HG02759 (cell line): ENCODE measurements at regions not wholly inside any gene's neighbourhood (a gene's known extent, or its start where the extent isn't known, plus 50 kb on each side); places are given as distances from the start of the nearest gene placed in this dataset.
"Not testable (repeated sequence)": the region's sequence is repeated elsewhere in the genome, so short reads cannot be mapped to it uniquely, and the experiment has no call there.

ENCODE experiments used
- ATAC-seq: cut with Tn5 transposase; IDR thresholded peaks from one replicate; pipeline ENCODE4 v1.9.1; 2021; ENCODE audit warnings: mild to moderate bottlenecking, moderate library complexity; ENCODE audit not compliant: unreplicated experiment

DNA sequence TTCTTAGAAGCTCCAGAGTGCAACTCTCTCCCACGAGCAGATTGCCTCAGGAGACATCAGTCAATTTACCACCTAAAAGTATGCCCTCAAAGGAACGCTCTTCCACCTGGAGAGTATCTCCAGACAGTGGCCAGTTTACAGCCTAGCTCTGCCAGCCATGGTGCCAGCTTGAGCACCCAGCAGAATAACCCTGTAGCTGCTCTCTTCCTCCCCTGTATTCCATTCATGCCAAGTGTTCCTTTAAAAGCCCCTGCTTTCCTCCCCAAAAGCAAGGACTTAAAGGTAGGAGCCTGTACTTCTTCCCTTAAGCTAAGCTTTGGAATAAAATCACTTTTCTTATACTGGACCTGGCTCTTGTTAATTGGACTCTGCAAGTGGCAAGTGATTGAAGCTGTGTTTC, 245.4 kb upstream of the TMEM132C start:
- no peak for ATAC-seq

DNA sequence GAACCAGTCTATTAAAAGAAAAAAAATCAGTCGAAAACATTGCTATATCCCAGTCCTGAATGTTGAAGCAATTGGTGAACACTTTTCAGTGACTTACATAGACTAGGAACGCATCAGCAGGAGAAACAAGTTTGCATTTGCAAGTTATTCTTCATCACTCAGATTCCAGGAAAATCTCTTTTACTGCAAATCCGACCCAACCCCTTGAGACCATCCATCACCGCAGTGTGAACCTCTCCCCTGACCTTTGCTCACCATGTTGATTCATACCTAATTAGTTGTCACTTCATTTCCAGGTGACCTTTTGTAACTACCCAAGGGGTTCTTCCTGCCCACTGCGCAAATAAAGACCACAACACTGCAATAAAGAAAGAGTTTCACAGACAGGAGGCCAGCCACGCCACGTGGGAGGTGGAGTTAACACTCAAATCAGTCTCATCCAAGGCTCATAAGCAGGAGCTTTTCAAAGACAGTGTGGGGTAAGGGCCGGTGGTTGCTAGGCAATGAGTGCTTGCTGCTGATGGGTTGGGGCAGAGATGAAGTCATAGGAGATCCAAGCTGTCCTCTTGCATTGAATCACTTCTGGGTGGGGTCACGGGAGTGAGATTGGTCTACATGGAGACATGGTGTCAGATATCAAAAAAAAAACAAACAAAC, 241.3 kb upstream of the TMEM132C start:
- no peak for ATAC-seq

DNA sequence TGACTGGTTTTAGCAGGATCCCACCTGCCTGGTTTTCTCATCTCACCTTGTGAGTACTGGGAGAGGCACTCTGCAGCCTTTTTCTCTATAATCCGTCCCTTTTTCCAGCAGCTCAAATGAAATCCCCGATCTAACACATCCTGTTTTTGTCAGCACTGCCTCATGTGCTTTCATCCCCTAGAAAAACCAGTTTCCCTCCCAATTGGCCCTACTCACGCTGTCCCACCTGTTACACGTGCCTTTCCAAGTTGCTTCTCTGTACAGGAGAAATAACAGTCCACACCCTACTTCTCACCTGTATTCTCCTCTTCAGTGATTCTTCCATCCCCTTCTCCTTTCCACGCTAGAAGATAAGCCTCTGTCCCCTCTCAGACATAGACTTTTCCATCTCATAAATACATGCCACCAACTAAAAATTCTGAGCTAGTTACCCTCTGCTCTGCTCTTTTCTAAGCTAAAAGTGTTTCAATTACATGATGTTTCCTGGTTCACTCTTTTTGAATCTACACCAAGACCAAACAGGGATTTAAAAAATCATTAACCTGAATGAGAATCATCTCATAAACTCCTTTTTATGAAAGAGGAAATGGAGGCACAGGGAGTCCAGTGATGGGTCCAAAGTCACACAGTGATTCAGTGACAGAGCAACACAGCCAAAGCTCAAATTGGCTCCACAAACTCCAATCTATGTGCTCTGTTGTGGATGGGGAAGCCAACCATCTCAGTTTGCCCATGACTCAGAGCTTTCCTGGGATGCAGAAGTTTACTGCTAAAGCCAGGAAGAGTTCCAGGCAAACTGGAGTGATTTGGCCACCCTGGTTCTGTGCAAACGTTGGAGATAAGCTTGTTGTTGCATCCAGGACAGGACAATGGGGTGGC, 240.0 kb upstream of the TMEM132C start:
- no peak for ATAC-seq

DNA sequence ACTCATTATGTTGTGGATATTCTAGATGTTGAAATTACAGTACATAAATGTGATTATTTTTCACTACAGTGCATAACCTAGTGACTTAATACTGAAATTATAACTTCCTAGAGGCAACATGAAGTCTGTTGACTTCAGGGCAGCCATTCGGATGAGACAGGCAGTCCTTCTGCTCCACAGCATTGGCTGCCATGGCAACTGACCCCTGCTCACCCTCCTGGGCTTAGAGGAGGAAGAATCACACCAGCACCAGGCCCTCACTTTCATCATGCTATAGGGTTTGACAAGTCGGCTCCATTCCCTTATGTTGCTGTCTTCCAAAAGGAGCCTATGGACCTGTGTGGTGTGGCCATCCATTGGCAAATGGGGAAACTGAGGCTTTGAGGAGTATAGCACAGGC, 233.5 kb upstream of the TMEM132C start:
- ATAC-seq, result no peak

DNA sequence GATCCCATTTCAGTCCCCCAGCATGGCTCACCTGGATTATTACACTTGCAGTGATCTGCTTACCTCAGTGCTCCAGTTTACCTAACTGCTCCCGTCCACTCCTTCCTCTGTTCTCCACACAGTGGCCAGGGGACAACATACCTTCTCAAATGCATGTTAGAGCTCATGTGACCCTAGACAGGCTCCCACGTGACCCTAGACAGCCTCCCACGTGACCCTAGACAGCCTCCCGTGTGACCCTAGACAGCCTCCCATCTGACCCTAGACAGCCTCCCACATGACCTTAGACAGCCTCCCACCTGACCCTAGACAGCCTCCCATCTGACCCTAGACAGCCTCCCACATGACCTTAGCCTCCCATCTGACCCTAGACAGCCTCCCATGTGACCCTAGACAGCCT, 226.0 kb upstream of the TMEM132C start:
- ATAC-seq, result no peak

DNA sequence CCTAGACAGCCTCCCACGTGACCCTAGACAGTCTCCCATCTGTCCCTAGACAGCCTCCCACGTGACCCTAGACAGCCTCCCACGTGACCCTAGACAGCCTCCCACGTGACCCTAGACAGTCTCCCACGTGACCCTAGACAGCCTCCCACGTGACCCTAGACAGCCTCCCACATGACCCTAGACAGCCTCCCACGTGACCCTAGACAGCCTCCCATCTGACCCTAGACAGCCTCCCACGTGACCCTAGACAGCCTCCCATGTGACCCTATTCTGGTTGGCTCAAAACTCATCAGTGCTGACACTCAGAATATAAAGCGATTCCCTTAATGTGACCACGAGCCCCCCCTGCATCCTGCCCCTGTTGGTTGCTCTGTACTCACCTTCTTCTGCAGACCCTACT, 224.7 kb upstream of the TMEM132C start:
- ATAC-seq, result not testable (repeated sequence)

DNA sequence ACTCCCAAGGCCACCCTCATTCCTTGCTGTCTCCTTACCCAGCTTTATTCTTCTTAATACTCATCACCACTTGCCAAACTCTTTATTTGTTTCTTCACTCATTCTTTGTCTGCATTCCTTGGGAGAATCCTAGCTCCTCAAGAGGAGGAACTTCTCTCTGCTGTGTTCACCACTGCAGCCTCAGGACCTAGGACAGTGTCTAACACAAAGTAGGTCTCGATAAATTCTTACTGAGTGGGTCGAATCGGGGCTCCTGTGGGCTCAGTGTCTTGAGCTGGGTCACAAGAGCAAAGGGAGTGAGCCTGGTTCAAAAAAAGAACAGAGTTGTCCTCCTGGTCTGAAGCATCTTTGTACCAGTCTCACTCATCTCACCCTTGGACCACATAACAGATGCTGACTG, 224.1 kb upstream of the TMEM132C start:
- no peak for ATAC-seq

DNA sequence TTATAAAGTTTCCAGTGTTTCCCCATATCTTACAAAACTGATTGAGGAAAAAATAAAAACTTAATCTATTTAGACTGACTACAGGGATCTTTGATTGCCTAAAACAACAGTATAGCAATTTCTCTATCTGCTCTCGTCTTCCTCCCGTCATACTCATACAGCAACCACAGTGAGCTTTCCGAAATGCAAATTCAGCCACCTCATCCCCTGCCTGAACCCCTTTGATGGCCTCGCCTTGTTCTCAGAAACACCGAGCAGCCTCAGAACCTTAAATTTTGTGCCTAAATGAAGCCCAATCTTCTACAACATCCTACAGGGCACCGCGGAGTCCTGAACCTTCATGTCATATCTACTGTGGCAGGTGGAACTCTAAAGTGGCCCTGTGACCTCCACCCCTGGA, 223.7 kb upstream of the TMEM132C start:
- ATAC-seq, result no peak

DNA sequence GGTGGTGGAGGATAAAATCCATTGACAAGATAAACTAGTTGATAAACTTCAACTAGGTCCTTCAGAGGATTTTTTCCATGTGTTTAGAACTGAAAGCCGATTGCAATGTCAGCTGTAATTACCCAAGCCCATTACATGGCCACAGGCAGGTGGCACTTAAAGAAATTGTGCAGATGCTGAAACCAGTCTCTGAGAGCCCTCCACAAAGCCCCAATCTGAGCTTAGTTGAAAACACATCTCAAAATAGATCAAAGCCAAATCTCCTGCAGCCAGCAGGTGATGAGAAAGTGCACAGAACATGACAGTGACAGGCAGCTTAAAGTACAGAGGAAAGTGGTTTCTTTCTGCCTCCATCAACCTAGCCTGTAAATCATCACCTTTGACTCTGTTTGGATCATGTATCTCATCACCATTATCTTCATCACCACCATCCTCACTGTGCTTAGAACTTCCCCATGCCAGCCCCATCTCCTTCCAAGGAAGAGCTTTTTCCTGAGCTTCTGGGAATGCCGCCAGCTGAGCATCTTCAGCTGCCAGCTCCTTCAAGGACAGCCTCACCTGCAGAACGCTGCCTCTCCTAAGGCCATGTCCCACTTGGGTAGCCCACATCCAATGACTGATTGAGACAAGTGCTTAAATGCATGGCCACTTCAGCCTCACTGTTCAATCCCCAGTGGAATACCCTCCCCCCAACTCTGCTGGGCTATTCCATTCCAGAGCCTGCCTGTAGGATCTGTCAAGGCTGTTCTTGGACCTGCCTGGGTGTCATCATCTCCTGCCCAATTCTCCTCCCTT, 219.5 kb upstream of the TMEM132C start:
- no peak for ATAC-seq

DNA sequence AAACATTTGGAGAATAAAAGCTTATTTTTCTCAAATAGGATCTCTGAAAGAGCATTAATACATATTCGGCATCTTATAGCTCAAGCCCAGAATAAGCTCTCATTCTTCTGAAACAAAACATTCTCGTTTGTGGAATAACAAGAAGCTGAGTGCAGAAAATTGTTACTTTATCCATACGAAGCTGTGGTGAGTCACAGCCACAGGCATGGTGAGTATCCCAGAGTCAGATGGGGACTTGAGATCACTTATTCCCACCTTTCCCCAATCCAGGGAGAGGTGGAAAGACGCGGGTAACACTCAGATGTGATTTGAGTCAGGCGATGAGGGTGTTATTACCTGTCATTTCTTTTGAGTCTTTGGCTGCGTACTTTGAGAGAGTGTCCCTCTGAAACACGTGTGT, 214.6 kb upstream of the TMEM132C start:
- ATAC-seq, result no peak

DNA sequence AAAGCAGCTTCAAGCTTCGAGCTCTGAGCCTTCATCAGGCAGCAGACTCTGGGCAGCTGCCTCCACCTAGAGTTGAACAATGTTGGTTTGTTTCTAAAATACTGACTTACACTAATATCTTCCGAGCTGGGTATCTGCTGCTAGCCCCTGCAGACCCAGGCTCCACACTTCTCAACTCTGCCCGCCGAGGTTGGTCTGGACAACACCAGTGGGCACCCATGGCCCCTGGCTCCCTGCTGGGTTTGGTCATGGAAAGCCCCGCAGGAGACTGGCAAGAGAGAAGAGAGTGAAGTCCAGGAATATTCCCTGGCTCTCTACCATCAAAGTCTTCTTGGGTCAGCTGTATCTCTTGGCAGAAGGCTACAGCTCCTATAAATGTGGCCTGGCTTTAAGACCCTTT, 214.2 kb upstream of the TMEM132C start:
- no peak for ATAC-seq

DNA sequence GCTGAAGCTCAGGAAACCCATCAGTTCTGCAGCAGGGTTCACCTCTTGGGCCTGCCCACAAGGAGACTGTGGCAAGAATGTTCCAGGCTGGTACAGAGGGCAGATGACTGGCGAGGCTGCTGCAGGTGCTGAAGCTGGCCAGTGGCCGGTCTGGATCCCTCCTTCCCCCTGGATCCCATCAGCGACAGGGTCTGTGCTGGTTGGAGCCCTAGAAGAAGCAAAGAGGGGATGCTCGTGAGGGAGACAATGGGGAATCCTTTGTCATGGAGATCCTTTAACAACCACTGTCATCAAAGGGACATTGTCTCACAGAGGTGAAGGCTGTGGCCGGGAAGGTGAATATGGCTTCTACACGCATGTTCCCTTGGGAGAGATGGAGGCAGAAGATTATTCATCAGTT, 211.4 kb upstream of the TMEM132C start:
- no peak for ATAC-seq

DNA sequence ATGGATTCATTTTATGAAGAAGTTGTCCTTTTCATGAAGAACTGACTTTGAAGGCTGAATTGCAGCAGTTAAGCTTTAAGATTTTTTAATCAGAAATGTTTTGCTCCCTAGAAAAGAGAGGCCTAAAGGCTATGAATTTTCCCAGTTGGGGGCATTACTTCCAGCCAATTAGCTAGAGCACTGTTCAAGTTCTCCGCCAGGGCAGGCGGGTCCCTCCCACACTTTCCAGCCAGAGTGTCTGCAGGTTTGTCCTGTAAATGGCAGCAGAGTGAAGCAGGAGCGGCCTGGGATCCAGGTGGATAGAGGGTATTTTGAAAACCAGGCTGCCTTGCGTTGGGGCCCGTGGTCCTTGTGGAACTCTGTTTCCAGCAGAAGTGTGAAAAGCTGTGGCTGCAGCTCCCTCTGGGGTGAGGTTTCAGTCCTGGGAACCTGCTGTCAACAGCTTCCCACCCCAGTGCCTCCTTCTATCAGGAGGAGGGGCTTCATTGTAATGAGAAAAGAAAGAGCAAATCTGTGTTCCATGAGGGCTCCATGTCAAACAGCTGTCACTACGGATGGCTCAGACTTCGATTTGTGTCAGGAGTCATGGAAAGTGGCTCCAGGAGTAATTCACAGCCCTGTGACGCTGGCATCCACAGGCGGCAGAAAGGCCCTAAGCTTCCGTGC, 210.7 kb upstream of the TMEM132C start:
- no peak for ATAC-seq

DNA sequence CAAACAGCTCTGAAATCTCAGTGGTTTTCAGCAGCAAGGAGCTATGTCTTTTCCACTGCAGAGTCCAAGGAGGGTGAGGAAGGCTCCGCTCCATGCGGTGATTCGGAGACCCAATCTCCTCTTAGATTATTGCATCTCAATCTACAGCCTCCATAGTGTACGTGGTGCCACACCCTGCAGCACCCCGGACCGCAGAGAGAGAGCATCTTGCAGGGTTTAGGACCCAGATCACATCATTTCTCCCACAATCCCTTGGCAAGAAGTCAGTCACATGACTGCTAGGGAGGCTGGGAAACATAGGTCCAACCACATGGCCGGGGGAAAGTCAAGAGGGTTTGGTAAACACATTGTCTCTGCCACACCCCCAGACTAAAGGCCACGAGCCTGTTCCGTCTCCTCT, 209.4 kb upstream of the TMEM132C start:
- ATAC-seq, result no peak

DNA sequence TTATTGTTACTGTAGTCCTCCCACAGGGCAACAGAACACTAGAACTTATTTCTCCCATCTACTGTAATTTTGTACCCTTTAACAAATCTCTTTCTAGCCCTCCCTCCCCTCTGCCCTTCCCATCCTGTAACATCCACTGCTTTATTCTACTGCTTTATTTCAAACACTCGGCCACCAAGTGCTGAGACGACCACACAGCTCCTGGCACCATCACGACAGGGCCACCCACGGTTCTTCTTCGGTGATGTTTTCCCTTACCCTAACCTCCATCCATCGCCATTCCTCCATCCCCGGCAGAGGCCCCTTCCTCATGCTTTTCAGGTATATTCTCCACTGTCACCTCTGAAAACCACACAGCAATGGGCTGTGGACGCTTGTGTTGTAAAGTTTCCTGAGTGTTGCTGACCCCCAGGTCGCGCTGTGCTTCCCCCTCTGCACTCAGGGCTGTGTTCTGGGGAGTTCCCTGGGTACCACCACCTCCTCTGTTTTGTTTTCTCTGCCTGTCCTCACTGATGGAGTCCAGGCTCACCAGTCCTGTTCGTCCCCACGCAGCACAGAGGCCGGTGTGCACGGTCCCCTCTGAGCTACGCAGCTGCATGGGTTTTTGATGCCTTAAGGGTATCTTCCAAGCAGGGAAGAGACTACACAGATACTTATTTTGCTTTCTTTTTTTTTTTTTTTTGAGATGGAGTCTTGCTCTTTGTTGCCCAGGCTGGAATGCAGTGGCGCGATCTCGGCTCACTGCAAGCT, 207.2 kb upstream of the TMEM132C start:
- ATAC-seq, result no peak

DNA sequence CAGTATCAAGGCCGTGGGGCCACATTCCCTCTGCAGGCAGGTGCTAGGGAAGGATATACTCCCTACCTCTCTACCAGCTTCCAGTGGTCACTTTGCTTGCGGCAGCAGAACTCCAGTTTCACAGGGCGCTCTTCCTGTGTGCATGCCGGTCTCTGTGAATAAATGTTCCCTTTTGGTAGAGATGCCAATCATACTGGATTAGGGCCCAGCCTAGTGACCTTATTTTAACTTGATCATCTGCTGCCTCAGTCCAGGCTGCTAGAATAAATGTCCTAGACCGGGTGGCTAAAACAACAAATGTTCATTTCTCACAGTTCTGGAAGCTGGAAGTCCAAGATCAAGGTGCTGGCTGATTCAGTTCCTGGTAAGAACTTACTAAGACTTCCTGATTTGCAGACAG, 198.8 kb upstream of the TMEM132C start:
- ATAC-seq, result no peak

DNA sequence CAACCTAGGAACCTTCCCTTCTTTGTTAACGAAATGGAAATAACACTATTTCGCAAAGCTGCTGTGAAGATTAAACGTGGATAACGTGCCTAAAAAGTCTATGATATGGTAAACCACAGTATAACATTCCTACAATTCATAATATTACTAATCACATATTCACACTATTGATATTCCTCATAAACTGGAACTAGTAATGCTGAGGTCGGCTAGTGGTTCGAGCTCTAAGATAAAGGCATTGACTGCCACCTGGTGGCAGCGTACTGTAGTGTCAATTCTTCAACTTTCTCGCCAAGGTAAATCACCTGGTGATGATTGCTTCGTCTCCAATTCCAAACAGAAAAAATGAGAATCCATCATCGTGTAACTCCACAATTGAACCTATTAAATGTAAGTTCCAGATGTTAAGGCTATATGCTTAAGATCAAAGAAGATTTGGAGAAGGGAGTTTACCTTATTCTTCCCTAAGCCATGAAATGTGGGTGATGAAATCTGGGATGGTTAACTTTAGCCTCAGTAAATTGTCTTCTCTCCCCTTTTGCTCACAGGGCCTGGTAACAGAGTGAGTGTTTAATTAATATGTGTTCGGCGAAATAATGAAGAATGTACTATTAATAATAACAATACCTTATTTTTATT, 197.5 kb upstream of the TMEM132C start:
- ATAC-seq, result peak; percentile 83

DNA sequence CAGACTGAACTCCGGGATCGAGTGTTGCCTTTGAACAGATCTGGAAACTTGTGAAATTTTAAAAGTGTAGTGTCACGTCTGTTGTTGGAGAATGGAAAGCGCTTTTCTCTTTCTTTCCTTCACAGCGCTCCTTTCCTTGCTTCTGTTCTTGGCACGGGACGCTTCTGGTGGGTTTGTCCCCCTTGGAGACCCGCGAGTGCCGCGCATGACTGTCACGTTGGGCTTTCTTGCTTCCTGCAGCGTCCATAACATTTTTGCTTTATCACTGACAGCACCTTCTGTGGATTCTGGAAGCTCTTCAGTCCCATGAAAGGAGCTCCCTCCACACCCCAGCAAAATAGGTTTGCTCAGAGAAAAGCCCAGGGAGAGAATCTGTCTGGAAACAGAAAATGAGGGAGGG, 193.0 kb upstream of the TMEM132C start:
- no peak for ATAC-seq

DNA sequence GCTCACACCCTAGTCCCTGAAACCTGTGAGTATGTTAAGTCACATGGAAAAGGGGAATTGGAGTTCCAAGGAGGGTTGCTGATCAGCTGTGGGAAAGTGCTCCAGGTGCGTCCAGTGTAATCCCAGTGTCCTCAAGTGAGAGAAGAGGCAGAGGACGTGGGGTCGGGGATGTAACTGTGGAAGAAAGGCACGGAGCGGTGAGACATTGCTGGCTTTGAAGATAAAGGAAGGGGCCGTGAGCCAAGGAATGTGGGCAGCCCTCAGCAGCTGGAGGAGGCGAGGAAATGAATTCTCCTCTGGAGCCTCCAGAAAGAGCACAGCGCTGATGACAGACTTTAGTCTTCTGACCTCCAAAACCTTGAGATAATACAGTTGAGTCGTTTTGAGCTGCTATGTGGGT, 191.6 kb upstream of the TMEM132C start:
- no peak for ATAC-seq

DNA sequence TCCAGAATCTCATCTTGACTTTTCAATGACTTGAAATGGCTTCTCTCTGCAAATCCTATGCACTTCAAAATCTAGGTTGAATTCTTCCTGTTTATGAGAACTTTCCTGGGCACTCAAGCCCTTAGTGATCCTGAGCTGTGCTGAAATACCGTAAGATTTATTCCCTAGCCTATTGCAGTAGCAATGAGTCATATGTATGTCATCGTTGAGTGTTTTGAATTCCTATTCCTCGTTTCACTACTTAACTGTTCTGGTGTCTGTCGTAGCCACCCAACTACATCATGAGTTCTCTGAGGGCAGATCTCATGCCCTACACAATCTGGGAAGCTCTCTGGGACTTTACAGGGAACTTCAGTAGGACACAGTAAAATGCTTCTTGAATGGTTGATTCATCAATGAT, 190.8 kb upstream of the TMEM132C start:
- no peak for ATAC-seq
